DND-41 (cell line): ENCODE measurements at regions not wholly inside any gene's neighbourhood (a gene's known extent, or its start where the extent isn't known, plus 50 kb on each side); places are given as distances from the start of the nearest gene placed in this dataset.

ENCODE experiments used
- EZH2 ChIP-seq: IDR thresholded peaks from 3 replicates; pipeline ENCODE4 v1.6.1; 2012; ENCODE audit warnings: borderline replicate concordance, low read depth, mild to moderate bottlenecking, moderate library complexity, low read length, inconsistent platforms; ENCODE audit not compliant: severe bottlenecking
- TF ChIP-seq, protein P1 (sequence below): IDR thresholded peaks from 2 replicates; pipeline ENCODE4 v1.5.1; 2012; ENCODE audit warnings: borderline replicate concordance, low read length, moderate library complexity, mild to moderate bottlenecking; ENCODE audit not compliant: poor library complexity, severe bottlenecking; ENCODE audit errors: extremely low read depth

DNA sequence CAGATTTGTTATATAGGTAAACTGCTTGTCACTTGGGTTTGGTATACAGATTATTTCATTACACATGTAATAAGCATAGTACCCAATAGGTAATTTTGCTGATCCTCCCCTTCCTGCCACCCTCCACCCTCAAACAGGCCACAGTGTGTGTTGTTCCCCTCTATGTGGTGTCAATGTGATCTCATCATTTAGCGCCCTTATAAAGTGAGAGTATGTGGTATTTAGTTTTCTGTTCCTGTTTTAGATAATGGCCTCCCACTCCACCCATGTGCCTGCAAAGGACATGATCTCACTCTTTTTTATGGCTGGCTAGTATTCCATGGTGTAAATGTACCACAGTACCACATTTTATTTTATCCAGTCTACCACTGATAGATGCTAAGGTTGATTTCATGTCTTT is 522.1 kb upstream of the LRRC7 start:
- no peak for TF ChIP-seq EZH2
- TF ChIP-seq, protein P1, sequence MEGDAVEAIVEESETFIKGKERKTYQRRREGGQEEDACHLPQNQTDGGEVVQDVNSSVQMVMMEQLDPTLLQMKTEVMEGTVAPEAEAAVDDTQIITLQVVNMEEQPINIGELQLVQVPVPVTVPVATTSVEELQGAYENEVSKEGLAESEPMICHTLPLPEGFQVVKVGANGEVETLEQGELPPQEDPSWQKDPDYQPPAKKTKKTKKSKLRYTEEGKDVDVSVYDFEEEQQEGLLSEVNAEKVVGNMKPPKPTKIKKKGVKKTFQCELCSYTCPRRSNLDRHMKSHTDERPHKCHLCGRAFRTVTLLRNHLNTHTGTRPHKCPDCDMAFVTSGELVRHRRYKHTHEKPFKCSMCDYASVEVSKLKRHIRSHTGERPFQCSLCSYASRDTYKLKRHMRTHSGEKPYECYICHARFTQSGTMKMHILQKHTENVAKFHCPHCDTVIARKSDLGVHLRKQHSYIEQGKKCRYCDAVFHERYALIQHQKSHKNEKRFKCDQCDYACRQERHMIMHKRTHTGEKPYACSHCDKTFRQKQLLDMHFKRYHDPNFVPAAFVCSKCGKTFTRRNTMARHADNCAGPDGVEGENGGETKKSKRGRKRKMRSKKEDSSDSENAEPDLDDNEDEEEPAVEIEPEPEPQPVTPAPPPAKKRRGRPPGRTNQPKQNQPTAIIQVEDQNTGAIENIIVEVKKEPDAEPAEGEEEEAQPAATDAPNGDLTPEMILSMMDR = no peak
